IPS-20b (cell line): ENCODE measurements at regions not wholly inside any gene's neighbourhood (a gene's known extent, or its start where the extent isn't known, plus 50 kb on each side); places are given as distances from the start of the nearest gene placed in this dataset.

Experiments
- H3K27ac ChIP-seq: one replicate; pipeline ENCODE4 v1.5.1; 2013; ENCODE audit warnings: low read length
- H3K27me3 ChIP-seq: 2 replicates; pipeline ENCODE4 v1.6.1; 2013; ENCODE audit warnings: mild to moderate bottlenecking, low read length, inconsistent platforms; ENCODE audit not compliant: insufficient read depth
- H3K36me3 ChIP-seq: 2 replicates; pipeline ENCODE4 v1.6.1; 2013; ENCODE audit warnings: low read depth, mild to moderate bottlenecking, inconsistent platforms, low read length, moderate library complexity; ENCODE audit not compliant: insufficient read depth
- H3K4me1 ChIP-seq: 2 replicates; pipeline ENCODE4 v1.6.1; 2013; ENCODE audit warnings: mild to moderate bottlenecking, control low read depth, inconsistent platforms, low read length, moderate library complexity; ENCODE audit not compliant: insufficient read depth
- H3K4me3 ChIP-seq: 2 replicates; pipeline ENCODE4 v1.5.1; 2013; ENCODE audit warnings: mild to moderate bottlenecking, low read length, inconsistent platforms
- H3K9ac ChIP-seq: 2 replicates; pipeline ENCODE4 v1.6.1; 2013; ENCODE audit warnings: low read depth, mild to moderate bottlenecking, inconsistent platforms, low read length, moderate library complexity
- H3K9me3 ChIP-seq: 2 replicates; pipeline ENCODE4 v1.6.1; 2013; ENCODE audit warnings: mild to moderate bottlenecking, low read depth, low read length, inconsistent platforms; ENCODE audit not compliant: insufficient read depth

DNA sequence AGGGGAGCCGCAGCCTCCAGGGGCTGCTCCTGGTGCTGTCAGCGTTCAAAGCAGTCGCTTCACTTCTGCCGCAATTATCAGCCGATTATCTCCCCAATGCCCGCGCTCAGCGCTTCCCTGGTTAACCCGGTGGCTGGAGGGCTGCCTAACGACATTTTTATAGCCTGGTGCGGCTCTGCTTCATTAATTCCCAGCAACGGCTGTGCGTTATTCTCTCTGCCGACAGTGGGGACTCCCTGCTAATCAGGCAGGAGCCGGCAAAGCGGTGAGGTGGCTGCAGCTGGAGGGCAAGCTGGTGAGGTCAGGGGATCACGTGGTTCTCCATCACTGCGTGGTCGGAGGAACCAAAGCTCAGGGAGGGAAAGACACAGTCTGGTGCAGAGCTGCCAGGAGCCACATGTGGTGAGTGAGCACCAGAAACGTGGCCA lies 62.9 kb downstream of the GLRX5 start:
- Histone ChIP-seq H3K4me1 (peaks cover 8% of the 10 kb centered on the region; the same call in 1 of the 2 replicates), H3K27ac (no peak overlapping the region), H3K36me3 (no peaks in the 10 kb centered on the region), H3K9me3 (no peaks in the 10 kb centered on the region; the same call in 1 of the 2 replicates), H3K27me3 (peaks cover 13% of the 10 kb centered on the region; the same call in 1 of the 2 replicates), H3K9ac (peak overlapping the region; percentile 70; the same call in 1 of the 2 replicates), H3K4me3 (peak overlapping the region; percentile 66; the same call in 1 of the 2 replicates)

GRCh38 chr14:95601650-95602049 lies 66.8 kb downstream of the GLRX5 start:
- Histone ChIP-seq H3K27ac (no peak overlapping the region), H3K27me3 (peaks cover 7% of the 10 kb centered on the region; the same call in 1 of the 2 replicates), H3K4me3 (no peak overlapping the region), H3K36me3 (no peaks in the 10 kb centered on the region), H3K9me3 (no peaks in the 10 kb centered on the region), H3K4me1 (peaks cover 8% of the 10 kb centered on the region; the same call in 1 of the 2 replicates), H3K9ac (no peak overlapping the region)

DNA sequence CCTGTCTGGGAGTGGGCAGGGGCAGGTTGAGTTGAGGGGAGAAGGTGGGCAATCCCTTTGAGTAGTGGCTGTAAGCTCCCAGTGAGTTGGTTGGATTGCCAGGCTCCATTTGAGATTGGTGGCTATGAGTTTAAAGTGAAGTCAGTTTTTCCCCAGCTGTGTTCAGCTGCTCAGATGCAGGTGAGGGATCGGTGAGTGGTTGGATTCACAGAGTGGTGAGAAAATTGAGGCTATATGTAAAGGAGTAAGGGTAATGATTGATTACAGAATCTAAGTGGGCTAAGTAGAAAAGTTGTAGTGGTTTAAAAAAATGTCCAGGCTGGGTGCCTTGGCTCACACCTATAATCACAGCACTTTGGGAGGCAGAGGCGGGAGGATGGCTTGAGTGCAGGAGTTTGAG lies 68.6 kb downstream of the GLRX5 start:
- no peak overlapping the region for H3K4me3 ChIP-seq
- H3K36me3 ChIP-seq: no peaks in the 10 kb centered on the region

DNA sequence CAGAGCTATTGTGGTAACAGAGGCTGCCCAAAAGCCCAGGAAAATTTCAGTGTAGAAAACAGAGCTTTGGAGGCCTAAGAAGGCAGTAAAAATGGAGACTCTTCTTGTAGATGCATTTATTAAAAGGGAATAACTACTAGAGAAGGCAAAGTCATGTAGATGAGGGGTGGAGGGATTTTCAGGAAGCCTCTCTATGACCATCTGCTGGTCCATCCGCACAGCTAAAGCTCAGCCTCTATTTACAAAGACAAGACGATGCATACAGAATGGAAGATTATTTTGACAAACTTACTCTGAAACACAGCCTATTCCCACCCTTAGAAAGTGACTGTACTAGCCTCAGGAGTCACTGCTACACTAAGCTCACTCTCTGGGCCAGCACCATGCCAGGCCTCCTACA lies 71.4 kb downstream of the GLRX5 start:
- Histone ChIP-seq H3K9ac (no peak overlapping the region), H3K27ac (no peak overlapping the region), H3K9me3 (no peaks in the 10 kb centered on the region), H3K4me1 (no peaks in the 10 kb centered on the region), H3K36me3 (no peaks in the 10 kb centered on the region), H3K4me3 (no peak overlapping the region), H3K27me3 (peaks cover 6% of the 10 kb centered on the region; the same call in 1 of the 2 replicates)

More for the DNA sequence above, 68.6 kb downstream of the GLRX5 start:
- no peaks in the 10 kb centered on the region for H3K9me3 ChIP-seq
- peaks cover 7% of the 10 kb centered on the region; the same call in 1 of the 2 replicates for H3K27me3 ChIP-seq
- H3K27ac ChIP-seq: no peak overlapping the region
- H3K4me1 ChIP-seq: no peaks in the 10 kb centered on the region
- H3K9ac ChIP-seq: no peak overlapping the region

DNA sequence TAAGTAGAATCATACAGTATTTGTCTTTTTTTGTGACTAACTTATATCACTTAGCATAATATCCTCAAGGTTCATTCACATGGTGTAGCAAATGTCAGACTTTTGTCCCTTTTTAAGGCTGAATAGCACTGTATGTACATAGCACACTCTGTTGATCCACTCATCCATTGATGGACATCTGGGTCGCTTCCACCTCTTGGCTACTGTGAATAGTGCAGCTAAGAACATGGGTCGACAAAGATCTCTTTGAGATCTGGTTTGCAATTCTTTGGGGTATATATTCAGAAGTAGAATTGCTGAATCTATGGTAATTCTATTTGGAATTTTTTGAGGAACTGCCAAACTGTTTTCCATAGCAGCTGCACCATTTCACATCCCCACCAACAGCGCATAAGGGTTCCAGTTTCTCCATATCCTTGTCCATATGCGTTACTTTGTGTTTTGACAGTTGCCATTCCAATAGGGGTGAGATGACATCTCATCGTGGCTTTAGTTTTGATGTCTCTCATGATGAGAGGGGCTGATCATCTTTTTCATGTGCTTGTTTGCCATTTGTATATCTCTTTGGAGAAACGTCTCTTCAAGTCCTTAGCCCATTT lies 73.9 kb downstream of the GLRX5 start:
- Histone ChIP-seq H3K9ac (no peak overlapping the region), H3K4me3 (no peak overlapping the region), H3K27ac (no peak overlapping the region), H3K27me3 (peaks cover 6% of the 10 kb centered on the region; the same call in 1 of the 2 replicates), H3K9me3 (no peaks in the 10 kb centered on the region), H3K36me3 (no peaks in the 10 kb centered on the region), H3K4me1 (no peaks in the 10 kb centered on the region)

DNA sequence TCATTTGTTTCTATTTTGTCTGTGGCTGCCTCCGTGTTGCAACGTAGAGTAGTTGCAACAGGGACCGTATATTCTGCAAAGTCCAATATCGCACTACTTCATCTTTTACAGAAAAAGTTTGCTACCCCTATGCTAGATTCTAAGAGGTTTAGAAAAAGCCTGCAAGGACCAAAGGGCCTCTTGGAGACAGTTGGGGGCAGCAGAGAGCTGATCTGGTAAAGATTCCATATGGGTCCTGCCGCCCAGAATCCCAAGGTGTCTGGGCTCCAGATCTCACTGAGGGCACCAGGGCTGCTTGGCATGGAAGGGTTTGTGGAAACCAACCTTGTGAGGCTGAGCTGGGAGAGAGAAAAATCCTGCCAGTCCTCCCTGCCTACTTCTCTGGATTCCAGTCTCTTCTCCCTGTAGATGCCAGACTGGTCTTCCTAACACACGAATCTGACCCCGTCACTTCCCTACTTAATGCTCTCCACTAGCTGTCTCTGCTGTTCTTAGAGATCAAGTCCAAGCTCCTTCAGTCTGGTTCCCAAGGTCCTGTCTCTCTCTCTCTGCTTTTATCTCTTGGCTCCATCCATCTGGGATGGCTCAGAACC lies 74.6 kb downstream of the GLRX5 start:
- H3K4me3 ChIP-seq: no peak overlapping the region
- H3K27ac ChIP-seq: no peak overlapping the region
- H3K36me3 ChIP-seq: no peaks in the 10 kb centered on the region
- peaks cover 6% of the 10 kb centered on the region; the same call in 1 of the 2 replicates for H3K27me3 ChIP-seq
- H3K4me1 ChIP-seq: no peaks in the 10 kb centered on the region
- no peaks in the 10 kb centered on the region for H3K9me3 ChIP-seq
- no peak overlapping the region for H3K9ac ChIP-seq

GRCh38 chr14:95611293-95611880 lies 74.8 kb upstream of the TCL1B start:
- Histone ChIP-seq H3K9me3 (no peaks in the 10 kb centered on the region), H3K9ac (no peak overlapping the region), H3K4me3 (no peak overlapping the region), H3K27me3 (peaks cover 6% of the 10 kb centered on the region; the same call in 1 of the 2 replicates), H3K36me3 (no peaks in the 10 kb centered on the region), H3K4me1 (no peaks in the 10 kb centered on the region), H3K27ac (no peak overlapping the region)

- Histone ChIP-seq H3K4me1 (peaks cover 4% of the 10 kb centered on the region; the same call in 1 of the 2 replicates), H3K9ac (no peak overlapping the region), H3K36me3 (no peaks in the 10 kb centered on the region), H3K27me3 (peaks cover 14% of the 10 kb centered on the region; the same call in 1 of the 2 replicates), H3K9me3 (no peaks in the 10 kb centered on the region), H3K27ac (no peak overlapping the region), H3K4me3 (no peak overlapping the region)
Measured at GRCh38 chr14:95614349-95614748, 71.9 kb upstream of the TCL1B start.

DNA sequence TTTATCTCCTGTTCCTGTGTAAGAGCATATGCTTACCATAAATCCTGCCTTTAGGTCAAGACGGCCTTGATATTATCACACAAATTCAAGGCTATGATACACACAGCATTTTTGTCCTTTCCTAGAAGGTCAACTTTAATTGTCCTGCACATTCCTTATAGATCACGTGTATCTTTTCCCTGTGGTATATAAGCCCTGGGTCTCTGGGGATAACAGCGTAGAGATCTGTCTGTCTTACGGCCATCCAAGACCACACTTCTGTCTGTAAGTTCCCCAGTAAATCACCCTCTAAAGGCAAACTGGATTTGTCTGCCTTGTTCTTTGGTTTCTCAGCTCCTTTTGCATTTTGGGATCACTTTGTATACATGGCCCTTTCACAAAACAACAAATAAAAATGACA lies 69.5 kb upstream of the TCL1B start:
- Histone ChIP-seq H3K9ac (no peak overlapping the region), H3K27ac (no peak overlapping the region), H3K9me3 (no peaks in the 10 kb centered on the region), H3K4me3 (no peak overlapping the region), H3K4me1 (peaks cover 10% of the 10 kb centered on the region; the same call in 1 of the 2 replicates), H3K36me3 (no peaks in the 10 kb centered on the region), H3K27me3 (peaks cover 12% of the 10 kb centered on the region; the same call in 1 of the 2 replicates)

DNA sequence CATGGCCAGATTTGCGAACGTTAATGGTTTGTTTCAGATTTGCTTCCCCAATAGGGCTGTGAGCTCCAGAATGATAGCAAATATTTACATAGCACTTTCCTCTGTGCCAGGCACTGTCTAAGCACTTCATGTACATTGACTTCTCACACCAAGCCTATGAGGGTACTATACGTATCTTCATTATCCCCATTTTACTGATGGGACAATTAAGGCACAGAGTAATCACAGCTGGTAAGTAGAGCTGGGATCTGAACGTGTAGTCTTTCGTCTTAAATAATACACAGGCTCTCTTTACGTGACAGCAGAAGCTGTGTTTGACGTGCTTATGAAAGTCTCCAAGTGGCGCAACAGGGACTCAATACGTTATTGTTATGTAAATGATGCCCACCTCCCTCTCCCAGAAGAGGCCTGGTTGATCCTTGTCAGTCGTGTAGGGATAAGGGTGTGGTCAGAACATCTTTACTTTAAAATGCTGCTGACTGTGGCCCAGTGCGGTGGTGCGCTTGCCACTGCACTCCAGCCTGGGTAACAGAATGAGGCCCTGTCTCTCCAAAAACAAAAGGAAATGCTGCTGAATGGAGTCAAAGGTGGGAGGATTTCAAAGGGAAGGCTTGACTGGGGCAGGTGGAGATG lies 66.3 kb upstream of the TCL1B start:
- Histone ChIP-seq H3K9ac (no peak overlapping the region), H3K27ac (no peak overlapping the region), H3K27me3 (peaks cover 17% of the 10 kb centered on the region; the same call in 1 of the 2 replicates), H3K36me3 (no peaks in the 10 kb centered on the region), H3K9me3 (no peaks in the 10 kb centered on the region), H3K4me3 (no peak overlapping the region), H3K4me1 (peaks cover 18% of the 10 kb centered on the region; the same call in 1 of the 2 replicates)

DNA sequence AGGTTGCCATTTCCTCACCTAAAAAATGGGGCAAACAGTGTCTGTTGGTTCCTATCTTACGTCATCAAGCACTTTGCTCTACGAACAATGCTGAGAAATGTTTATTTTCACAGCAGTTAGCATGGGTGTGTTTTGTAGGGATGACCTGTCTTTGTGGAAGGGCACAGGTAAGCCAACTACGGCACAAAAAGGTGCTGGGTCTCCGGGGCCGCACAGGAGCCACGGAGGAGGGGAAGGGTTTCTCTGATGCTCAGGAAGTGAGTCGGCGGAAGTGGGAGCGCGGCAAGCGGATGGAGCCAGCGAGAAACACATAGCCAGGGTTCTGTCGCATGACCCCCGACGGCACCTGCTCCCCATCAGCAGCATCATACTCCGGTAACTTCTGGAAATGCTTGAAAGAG lies 65.6 kb upstream of the TCL1B start:
- H3K4me1 ChIP-seq: peaks cover 18% of the 10 kb centered on the region; the same call in 1 of the 2 replicates
- no peak overlapping the region for H3K4me3 ChIP-seq
- H3K9me3 ChIP-seq: no peaks in the 10 kb centered on the region
- H3K27me3 ChIP-seq: peaks cover 18% of the 10 kb centered on the region; the same call in 1 of the 2 replicates
- H3K36me3 ChIP-seq: no peaks in the 10 kb centered on the region
- H3K27ac ChIP-seq: no peak overlapping the region
- H3K9ac ChIP-seq: no peak overlapping the region
